GM23338 (cell line): ENCODE measurements at regions not wholly inside any gene's neighbourhood (a gene's known extent, or its start where the extent isn't known, plus 50 kb on each side); places are given as distances from the start of the nearest gene placed in this dataset.

Experiments
- ATAC-seq: fragments of 200-7000 bp; cut with Tn5 transposase; 3 replicates; pipeline ENCODE4 v1.9.1; 2020
- DNase-seq: peaks from one replicate; pipeline ENCODE4 v3.0.0-alpha.2; 2015; ENCODE audit warnings: low spot score
- H2AFZ ChIP-seq: fragments of 200-600 bp; sonication (generic); 2 replicates; pipeline ENCODE4 v1.8.0; 2016; ENCODE audit warnings: antibody characterized with exemption, mild to moderate bottlenecking, moderate library complexity
- H3F3A ChIP-seq: fragments of 200-600 bp; sonication (generic); replicated peaks from 2 replicates; pipeline ENCODE4 v1.8.0; 2017; ENCODE audit warnings: antibody characterized with exemption, mixed run types, low read depth
- H3K27ac ChIP-seq: fragments of 200-600 bp; sonication (generic); 2 replicates; pipeline ENCODE4 v1.6.1; 2016; ENCODE audit warnings: low read depth
- H3K27me3 ChIP-seq: fragments of 200-600 bp; sonication (generic); 2 replicates; pipeline ENCODE4 v1.8.0; 2016; ENCODE audit warnings: mild to moderate bottlenecking, mixed run types, moderate library complexity; ENCODE audit not compliant: insufficient read depth
- H3K36me3 ChIP-seq: fragments of 200-600 bp; sonication (generic); 2 replicates; pipeline ENCODE4 v1.8.0; 2016; ENCODE audit warnings: mild to moderate bottlenecking; ENCODE audit not compliant: insufficient read depth
- H3K4me1 ChIP-seq: fragments of 200-600 bp; sonication (generic); 2 replicates; pipeline ENCODE4 v1.8.0; 2016; ENCODE audit warnings: mild to moderate bottlenecking, moderate library complexity; ENCODE audit not compliant: insufficient read depth
- H3K4me2 ChIP-seq: fragments of 200-600 bp; sonication (generic); 2 replicates; pipeline ENCODE4 v1.7.1; 2017; ENCODE audit warnings: mixed run types
- H3K4me3 ChIP-seq: fragments of 200-600 bp; sonication (generic); 2 replicates; pipeline ENCODE4 v1.6.1; 2016; ENCODE audit warnings: mixed run types
- H3K79me2 ChIP-seq: fragments of 200-600 bp; sonication (generic); replicated peaks from 2 replicates; pipeline ENCODE4 v1.8.0; 2017; ENCODE audit warnings: mild to moderate bottlenecking; ENCODE audit not compliant: insufficient read depth
- H3K9me2 ChIP-seq: fragments of 200-600 bp; sonication (generic); 2 replicates; pipeline ENCODE4 v1.8.0; 2017; ENCODE audit not compliant: insufficient read depth
- H4K20me1 ChIP-seq: fragments of 200-600 bp; sonication (generic); replicated peaks from 2 replicates; pipeline ENCODE4 v1.8.0; 2017; ENCODE audit warnings: mild to moderate bottlenecking; ENCODE audit not compliant: insufficient read depth
- H3K27ac Mint-ChIP-seq: 2 replicates; pipeline ENCODE4 v1.8.0; 2020; ENCODE audit warnings: inconsistent platforms, mild to moderate bottlenecking, moderate library complexity, mixed read lengths
- H3K27me3 Mint-ChIP-seq: 3 replicates; pipeline ENCODE4 v1.8.0; 2022; ENCODE audit warnings: low read depth, mild to moderate bottlenecking, moderate library complexity, mixed read lengths, inconsistent platforms; ENCODE audit not compliant: insufficient read depth, poor library complexity
- H3K36me3 Mint-ChIP-seq: 3 replicates; pipeline ENCODE4 v1.8.0; 2021; ENCODE audit warnings: low read depth, mild to moderate bottlenecking, inconsistent platforms, moderate library complexity, mixed read lengths
- H3K4me1 Mint-ChIP-seq: 3 replicates; pipeline ENCODE4 v1.8.0; 2020; ENCODE audit warnings: mild to moderate bottlenecking, inconsistent platforms, mixed read lengths
- H3K4me3 Mint-ChIP-seq: 3 replicates; pipeline ENCODE4 v1.8.0; 2021; ENCODE audit warnings: moderate library complexity, mild to moderate bottlenecking, inconsistent platforms, mixed read lengths
- H3K9me3 Mint-ChIP-seq: 3 replicates; pipeline ENCODE4 v1.8.0; 2020; ENCODE audit warnings: moderate library complexity, mild to moderate bottlenecking, inconsistent platforms, mixed read lengths
- CREB1 ChIP-seq: fragments of 250-450 bp; sonication (Bioruptor Pico); IDR thresholded peaks from 2 replicates; pipeline ENCODE4 v1.5.0; 2020; ENCODE audit warnings: low read depth, mild to moderate bottlenecking, moderate library complexity
- CTCF ChIP-seq, 2 experiments: fragments of 200-600 bp in 1 of 2; sonication (generic) in 1 of 2; conservative IDR thresholded peaks; 2 replicates each; pipeline versions ENCODE4 v1.5.1 to v1.6.1; 2016 to 2017; ENCODE audit warnings: antibody characterized with exemption in 2 of 2, low read depth in 2 of 2, mild to moderate bottlenecking in 2 of 2, moderate library complexity in 1 of 2
- ETS1 ChIP-seq: IDR thresholded peaks from 2 replicates; pipeline ENCODE4 v1.6.1; 2016; ENCODE audit warnings: antibody characterized with exemption
- EZH2 ChIP-seq: fragments of 200-600 bp; sonication (generic); IDR thresholded peaks from one replicate; pipeline ENCODE4 v1.8.0; 2017; ENCODE audit warnings: antibody characterized with exemption, mild to moderate bottlenecking, low read depth; ENCODE audit not compliant: unreplicated experiment
- EZH2phosphoT487 ChIP-seq: fragments of 200-600 bp; sonication (generic); IDR thresholded peaks from one replicate; pipeline ENCODE4 v1.8.1; 2018; ENCODE audit warnings: antibody characterized with exemption; ENCODE audit not compliant: unreplicated experiment
- JUNB ChIP-seq: IDR thresholded peaks from one replicate; pipeline ENCODE4 v1.6.1; 2016; ENCODE audit warnings: antibody characterized with exemption; ENCODE audit not compliant: unreplicated experiment
- NANOG ChIP-seq: IDR thresholded peaks from 2 replicates; pipeline ENCODE4 v1.6.1; 2016; ENCODE audit warnings: antibody characterized with exemption, borderline replicate concordance
- POLR2AphosphoS5 ChIP-seq: IDR thresholded peaks from 2 replicates; pipeline ENCODE4 v1.6.1; 2016; ENCODE audit warnings: antibody characterized with exemption, low read depth
- REST ChIP-seq: IDR thresholded peaks from one replicate; pipeline ENCODE4 v1.6.1; 2018; ENCODE audit warnings: antibody characterized with exemption; ENCODE audit not compliant: unreplicated experiment
- STAT1 ChIP-seq: IDR thresholded peaks from one replicate; pipeline ENCODE4 v1.6.1; 2016; ENCODE audit warnings: antibody characterized with exemption; ENCODE audit not compliant: unreplicated experiment
- ZNF114 ChIP-seq: fragments of 250-450 bp; sonication (Bioruptor Pico); IDR thresholded peaks from 2 replicates; pipeline ENCODE4 v1.5.0; 2020; ENCODE audit warnings: mild to moderate bottlenecking, moderate library complexity
- ZNF331 ChIP-seq: fragments of 250-450 bp; sonication (Bioruptor Pico); IDR thresholded peaks from 2 replicates; pipeline ENCODE4 v1.5.0; 2020; ENCODE audit warnings: low read depth, mild to moderate bottlenecking, moderate library complexity
- ZNF462 ChIP-seq: fragments of 250-450 bp; sonication (Bioruptor Pico); IDR thresholded peaks from 2 replicates; pipeline ENCODE4 v1.5.0; 2020; ENCODE audit warnings: mild to moderate bottlenecking, moderate library complexity

- H3K27me3 Mint-ChIP-seq, result peaks cover 2% of the 10 kb centered on the region
- H3K4me1 Mint-ChIP-seq, result peaks cover 7% of the 10 kb centered on the region
- H4K20me1 ChIP-seq, result no peaks in the 10 kb centered on the region
- peaks cover 18% of the 10 kb centered on the region for H3K36me3 Mint-ChIP-seq
- TF ChIP-seq JUNB (no peak), EZH2phosphoT487 (no peak), EZH2 (no peak), CTCF (conservative IDR thresholded peaks at IDR 0.05; ENCODE audit: low read depth in 2 of 2) (no peak), ZNF462 (CRISPR knock-in tag) (no peak), REST (no peak), ETS1 (no peak), POLR2AphosphoS5 (no peak), ZNF331 (CRISPR knock-in tag) (no peak), NANOG (no peak), STAT1 (no peak), ZNF114 (no peak), CREB1 (CRISPR knock-in tag) (no peak)
- H3K4me1 ChIP-seq, result no peaks in the 10 kb centered on the region
- peaks cover 3% of the 10 kb centered on the region; the same call in 1 of the 2 replicates for H3K36me3 ChIP-seq
- peaks cover 11% of the 10 kb centered on the region for H3K9me2 ChIP-seq
- H2AFZ ChIP-seq, result no peak overlapping the region
- H3K27me3 ChIP-seq, result no peaks in the 10 kb centered on the region
- H3K4me3 ChIP-seq, result no peak overlapping the region
- no peak overlapping the region for H3K27ac ChIP-seq
- no peak for ATAC-seq
- H3K27ac Mint-ChIP-seq, result no peak overlapping the region
- no peaks in the 10 kb centered on the region for H3F3A ChIP-seq
- H3K4me3 Mint-ChIP-seq, result no peak overlapping the region
- H3K4me2 ChIP-seq, result no peak overlapping the region
- peaks cover 21% of the 10 kb centered on the region for H3K9me3 Mint-ChIP-seq
- H3K79me2 ChIP-seq, result no peaks in the 10 kb centered on the region
- no peak for DNase-seq
Measured at GRCh38 chr10:125407000-125407502, 246.7 kb upstream of the CTBP2 start.
